NCI-H2227 (cell line): ENCODE measurements at regions not wholly inside any gene's neighbourhood (a gene's known extent, or its start where the extent isn't known, plus 50 kb on each side); places are given as distances from the start of the nearest gene placed in this dataset.
"Not testable (repeated sequence)": the region's sequence is repeated elsewhere in the genome, so short reads cannot be mapped to it uniquely, and the experiment has no call there.

Experiments used
- DNase-seq: peaks from one replicate; lab custom pipeline; 2025; ENCODE audit not compliant: unreplicated experiment; lab: John Stamatoyannopoulos, UW

DNA sequence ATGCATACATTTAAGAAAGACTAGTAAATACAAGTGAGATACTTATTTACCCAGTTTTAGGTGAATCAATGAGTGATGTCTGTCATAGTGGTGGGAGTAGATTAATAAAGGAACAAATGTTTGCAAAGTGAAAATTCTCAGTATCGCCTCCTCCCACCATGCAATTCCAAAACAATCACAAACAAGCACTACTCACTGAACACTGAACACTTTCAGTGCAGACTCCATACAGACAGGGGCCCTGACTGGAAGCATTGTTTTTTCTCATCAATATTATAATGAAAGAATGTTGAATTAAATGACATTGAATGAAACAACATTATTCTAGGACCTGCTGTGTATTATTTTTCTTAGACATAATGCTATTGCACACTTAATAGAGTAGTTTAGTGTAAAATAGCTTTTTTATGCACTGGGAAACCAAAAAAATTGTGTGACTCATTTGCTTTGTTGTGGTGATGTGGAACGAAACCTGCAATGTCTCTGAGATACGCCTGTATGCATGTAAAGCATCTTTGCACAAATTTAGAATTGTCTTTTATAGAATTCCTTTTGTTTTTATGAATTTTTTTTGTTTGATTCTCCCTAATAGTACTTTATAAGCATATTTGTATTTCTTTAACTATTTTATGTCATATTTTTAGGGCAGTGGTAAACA is 317.5 kb downstream of the UTRN start:
- DNase-seq = no peak

DNA sequence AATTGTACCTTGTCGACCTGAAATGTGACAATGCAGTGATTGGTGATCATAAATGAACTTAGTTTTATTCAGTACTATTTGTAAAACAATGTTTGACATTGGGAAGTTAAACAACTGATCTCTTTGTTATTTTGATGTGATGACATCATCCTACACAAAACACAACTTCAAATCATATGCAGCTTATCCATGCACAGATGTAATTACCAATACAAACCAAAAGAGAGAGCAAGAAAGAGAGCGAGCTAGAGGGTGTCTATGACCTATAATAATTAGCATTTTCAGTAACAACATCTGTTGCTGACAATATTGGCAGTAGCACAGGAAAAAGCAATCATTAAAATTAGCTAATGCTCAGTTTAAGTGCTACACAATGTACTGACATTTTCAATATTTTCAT is 320.9 kb downstream of the UTRN start:
- no peak for DNase-seq

DNA sequence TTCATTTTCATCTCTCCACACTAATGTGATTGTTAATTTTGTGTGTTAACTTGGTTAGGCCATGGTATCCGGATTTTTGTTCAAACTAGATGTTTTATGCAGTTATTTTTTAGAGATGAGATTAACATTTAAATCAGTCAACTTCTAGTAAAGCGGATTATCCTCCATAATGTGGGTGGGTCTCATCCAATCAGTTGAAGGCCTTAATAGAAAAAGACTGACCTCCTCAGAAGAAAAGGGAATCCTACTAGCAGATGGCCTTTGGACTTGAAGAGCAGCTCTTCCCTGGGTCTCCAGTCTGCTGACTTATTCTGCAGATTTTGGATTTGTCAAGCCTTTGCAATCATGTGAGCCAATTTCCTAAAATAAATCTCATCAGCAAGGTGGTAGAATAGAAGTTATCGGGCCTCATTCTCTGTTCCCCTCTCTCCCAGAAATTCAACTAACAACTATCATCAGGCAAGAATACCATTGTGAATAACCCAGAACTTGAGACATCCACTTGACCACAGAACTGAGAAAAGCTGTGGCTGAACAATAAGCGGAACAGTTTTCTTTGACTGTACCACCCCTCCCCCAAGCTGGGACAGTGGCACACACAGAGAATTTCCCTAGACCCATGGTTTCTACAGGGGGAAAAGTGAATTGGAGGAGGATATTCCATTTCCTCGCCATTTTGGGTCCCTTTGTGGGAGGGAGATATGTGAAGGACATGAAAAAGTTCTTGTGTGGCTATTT is 323.0 kb downstream of the UTRN start:
- no peak for DNase-seq

DNA sequence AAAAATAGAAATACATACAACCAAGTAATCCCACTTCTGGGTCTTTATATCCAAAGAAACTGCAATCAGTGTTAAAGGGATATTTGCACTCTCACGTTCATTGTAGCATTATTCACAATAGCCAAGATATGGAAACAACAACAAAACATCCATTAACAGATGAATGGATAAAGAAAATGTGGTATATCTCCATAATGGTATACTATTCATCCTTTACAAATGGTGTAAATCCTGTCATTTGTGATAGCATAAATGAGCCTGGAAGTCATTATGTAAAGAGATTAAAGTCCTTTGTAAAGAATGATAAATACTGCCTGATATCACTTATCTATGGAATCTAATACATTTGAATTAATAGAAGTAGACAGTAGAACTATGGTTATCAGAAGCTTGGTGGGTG is 327.7 kb downstream of the UTRN start:
- no peak for DNase-seq

DNA sequence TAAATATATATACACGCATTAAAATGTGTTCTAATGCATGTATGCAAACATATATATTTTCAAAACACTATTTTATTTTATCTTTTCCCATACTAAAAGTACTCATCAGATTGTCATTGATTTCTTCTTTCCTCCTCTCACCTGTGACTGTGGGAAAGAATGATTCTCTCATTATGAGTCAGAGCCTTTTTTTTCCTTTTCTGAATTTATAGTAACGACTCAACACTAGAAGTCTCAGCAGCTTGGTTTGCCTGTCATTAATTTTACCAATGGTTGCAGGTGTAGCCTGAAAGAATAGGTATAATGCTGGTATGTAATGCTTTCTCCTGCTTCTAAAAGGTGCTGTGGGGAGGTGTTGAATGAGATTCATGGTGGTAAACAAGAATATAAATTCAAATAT is 328.7 kb downstream of the UTRN start:
- no peak for DNase-seq

DNA sequence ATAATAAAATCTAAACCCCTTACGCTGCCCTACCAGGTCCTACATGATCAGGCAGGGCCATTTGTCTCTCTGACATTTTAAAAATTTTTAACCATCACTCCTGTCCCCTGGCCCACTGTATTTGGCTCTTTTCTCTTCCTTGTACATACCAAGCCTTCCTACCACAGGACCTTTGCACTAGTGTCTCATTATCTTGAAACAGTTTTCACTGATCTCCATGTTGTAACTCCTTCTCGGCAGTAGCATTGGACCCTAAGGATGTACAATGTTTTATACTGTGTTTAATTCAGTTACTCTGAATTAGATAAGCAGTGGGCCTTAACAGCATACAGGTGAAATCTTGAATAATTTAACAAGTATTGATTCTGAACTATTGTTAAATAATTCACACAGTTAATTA is 330.7 kb downstream of the UTRN start:
- no peak for DNase-seq

DNA sequence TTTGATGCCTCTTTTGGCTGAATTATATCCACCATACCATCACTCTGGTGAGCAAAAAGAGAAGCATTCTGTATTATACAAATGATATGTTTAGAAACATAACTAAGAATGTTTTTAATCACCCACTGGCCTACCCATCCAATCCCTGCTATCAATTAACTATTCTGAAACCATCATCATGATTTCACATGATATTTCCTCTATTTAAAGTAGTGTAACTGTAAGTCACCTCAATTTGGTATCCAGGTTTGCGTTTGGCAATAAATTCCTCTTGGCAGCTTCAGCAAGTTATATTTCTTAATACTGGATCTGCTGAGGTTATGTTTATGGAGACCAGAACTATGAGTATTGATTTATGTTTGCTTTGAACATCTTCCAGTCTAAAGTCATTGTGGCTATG is 332.1 kb downstream of the UTRN start:
- no peak for DNase-seq

DNA sequence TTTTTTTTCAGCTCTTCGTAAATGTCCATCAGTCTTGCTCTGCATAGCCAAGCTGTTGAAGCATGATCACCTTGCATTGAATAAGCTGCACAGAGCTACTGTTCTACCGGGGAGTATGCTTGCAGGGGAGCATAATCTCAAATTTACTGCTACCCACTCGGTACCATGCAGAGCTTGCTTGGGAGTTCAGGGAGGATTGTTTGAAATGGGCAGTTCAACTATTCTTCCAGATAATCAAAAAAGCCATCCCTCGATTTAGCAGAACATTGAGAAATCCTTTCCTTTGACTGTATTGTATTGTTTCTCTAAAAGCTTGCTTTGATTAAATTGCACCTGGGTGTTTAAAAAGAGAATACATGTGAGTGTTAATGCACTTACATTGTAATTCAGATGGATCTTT is 332.6 kb downstream of the UTRN start:
- DNase-seq = peak; percentile 6

DNA sequence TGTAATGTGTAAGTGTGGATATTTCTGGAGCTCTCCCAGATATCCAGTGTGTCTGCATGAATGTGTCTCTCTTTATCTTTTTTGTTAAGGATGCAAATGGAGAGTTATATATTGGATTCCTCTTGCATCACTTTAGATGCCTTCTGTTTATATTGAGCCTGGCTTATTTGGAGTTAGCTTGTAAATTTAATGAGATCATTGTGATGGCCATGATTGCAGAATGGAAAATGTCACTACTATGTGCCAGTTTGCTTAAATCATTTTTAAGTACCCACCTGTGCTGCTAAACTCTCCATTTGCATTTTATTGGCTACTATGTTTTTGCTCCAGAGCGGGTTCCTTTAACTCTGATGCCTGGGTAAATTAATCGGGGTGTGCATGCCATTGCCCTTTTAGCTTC is 334.8 kb downstream of the UTRN start:
- DNase-seq = no peak

DNA sequence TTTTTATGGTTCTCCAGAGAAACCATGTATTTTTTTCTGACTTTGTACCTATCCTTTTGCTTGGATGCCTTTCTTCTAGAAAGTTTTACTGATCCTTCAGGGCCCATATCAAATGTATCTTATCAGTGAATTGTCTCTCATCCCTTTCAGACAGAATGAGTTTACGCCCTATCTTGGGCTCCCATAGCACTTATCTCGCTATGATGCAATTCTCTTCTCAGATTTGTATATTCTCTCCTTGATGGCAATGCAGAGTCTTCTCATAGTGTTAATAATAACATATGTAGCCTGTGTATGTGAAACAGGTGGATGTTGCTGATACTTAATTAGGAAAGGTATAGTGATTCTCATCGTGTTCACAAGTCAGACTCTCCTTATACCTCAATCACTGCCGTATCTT is 336.2 kb downstream of the UTRN start:
- no peak for DNase-seq

DNA sequence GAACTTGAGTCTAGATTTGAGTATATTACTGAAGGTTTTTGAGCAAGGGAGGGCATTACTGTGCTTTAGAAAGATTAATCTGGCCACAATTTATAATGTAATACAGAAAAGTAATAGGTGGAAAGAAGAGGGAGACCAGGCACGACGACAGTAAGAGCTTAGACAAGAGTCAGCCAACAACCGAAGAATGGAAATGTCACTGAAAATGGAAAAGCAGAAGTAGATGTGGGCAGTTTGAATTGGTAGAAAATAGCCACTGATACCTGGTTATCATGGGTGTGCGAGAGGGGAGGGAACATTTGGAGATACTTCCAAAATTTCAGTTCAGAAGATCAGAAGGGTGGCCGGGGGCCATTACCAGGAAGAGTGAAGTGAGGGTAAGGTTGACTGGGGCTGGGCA is 339.1 kb downstream of the UTRN start:
- no peak for DNase-seq

DNA sequence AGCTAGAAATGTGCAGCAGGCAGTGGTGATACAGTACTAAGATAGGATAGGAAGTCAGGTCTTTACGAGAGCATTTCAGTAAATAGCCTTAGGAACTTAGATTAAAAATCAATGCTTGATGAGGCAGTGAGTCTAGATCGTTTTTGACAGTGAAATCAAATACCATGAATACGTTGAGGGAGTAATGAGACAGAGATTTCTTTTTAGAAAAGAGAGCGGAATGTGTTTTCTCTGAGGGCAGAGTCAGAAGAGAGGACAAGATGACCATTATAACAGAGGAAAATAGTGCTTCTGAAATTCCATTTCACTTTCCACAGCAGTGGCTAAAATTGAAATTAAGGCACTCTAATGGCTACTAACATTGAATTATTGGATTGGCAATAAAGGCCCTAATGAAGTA is 339.6 kb downstream of the UTRN start:
- no peak for DNase-seq

DNA sequence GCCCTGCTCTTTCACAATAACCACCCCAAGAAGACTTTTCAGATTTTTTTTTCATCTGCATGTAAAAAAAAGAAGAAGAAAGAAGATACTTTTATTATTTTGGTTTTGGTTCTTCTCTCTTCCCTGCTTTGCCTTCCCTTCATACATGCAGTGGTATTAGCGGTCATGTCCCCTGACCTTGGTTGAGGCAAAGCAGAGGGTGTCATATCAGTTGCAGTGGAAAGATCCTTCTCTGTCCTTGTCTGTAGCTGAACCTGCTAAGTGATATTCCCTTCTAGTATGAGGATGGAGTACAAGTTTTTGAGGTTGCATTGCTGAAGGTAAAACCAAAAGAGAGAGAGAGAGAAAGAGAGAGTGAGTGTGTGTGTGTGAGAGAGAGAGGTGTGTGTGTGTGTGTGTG is 345.7 kb downstream of the UTRN start:
- DNase-seq = no peak

DNA sequence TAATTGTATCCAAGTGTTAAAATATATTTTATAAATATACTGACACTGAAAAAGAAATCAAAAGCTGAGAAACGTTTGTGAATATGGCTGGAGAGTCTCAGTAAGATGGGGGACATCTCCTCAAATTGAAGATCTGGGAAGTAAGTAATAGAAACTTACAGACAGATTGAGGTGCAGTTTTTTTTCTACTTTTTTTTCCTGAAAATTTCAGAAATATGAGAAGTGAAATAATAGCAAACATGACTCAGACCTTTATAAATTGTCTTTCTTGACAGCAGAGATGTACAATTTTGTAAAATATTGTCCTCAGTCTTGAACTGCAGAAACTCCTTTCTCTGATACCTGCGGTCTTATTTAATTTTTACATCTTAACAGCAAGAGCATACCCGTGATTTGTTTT is 347.1 kb downstream of the UTRN start:
- DNase-seq = no peak

DNA sequence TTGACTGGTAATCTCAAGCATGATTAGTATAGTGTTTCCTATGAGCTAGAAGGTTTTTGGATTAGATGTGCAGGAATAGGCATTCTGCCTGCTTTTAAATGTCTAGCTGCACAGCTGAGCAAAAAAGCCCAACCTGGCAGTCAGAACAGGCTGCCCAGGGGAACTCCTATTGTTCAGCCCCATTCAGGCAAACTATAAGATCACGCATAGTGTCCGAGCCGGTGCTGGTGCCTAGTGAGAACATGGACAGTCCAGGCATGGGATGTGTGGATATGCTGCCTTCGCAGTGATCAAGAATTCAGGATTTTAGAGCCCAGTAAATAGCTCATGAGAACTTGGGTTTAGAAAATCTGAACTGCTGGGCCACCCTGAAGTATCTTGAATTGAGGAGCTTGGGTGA is 348.8 kb downstream of the UTRN start:
- no peak for DNase-seq

DNA sequence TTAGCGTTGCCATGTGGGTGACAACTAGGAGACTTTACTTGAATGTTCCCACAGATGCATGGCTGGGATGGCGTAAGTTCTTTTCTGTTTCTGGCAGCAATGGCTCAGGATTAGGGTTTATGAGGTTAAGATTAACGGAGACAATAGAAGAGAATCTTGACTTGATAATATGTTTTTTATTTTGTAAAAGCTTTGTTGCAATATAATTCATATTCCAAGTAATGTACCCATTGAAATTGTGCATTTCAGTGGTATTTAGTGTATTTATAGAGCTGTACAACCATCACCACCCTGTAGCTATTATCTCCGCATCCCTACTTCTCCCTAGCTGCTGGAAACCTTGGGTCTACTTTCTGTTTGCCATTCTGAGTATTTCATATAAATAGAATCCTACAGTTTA is 349.2 kb downstream of the UTRN start:
- DNase-seq = no peak

DNA sequence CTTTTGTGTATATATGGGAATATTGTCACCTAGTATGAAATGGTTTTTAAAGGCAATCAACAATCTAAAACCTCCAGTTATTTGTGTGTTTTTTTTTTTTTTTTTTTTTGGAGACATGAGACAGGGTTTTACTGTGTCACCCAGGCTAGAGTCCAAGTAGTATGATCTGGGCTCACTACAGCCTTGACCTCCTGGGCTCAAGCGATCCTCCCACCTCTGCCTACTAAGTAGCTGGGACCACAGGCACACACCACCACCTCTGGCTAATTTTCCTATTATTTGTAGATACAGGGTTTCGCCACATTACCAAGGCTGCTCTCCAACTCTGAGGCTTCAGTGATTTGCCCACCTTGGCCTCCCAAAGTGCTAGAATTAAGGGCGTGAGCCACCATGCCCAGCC is 349.9 kb downstream of the UTRN start:
- DNase-seq = no peak

DNA sequence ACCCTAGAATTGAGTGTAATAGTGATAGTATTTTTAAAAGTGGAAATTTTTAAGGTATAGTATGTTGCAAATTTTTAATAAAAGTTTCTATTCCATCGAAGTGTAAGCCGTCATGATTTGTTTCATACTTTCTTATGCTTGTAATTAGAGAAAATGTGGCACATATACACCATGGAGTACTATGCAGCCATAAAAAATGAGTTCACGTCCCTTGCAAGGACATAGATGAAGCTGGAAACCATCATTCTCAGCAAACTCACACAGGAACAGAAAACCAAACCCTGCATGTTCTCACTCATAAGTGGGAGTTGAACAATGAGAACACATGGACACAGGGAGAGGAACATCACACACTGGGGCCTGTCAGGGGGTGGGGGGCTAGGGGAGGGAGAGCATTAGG is 350.9 kb downstream of the UTRN start:
- not testable (repeated sequence) for DNase-seq

DNA sequence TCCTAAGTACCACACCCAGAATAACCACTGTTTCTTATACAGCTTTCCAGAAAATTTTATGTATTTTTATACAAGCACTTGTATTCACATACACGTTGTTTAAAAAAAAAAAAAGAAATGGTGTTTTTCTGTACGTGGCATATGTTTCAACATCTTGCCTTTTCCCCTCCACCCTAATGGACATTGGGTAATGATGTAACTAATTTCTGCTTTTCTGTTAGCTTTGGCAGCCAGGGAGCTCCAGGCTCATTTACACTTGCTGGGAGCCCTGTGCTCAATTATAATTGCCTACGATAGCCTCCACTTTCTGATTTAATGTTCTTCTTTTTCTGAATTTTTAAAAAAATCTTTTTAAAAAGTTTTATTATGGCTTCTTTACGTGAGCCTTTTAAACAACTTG is 352.4 kb downstream of the UTRN start:
- DNase-seq = no peak

DNA sequence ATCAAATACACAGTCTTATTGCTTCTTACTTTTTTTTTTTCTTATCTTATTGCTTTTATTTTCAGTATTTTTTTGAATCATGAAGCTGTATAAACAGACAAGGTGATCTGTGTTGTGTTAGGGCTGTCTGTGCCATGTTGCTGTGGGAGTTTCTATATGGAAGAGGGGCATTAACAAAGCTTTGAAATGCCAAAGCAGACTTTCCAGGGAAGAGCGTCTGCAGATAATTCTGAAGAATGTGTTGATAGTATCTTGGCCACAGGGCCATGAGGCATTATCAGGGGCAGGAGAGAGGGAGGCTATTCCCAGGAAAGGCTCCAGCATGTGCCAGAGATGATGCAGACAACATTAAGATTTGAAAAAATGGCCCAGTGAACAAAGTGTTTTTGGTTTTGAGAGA is 354.5 kb downstream of the UTRN start:
- DNase-seq = no peak

DNA sequence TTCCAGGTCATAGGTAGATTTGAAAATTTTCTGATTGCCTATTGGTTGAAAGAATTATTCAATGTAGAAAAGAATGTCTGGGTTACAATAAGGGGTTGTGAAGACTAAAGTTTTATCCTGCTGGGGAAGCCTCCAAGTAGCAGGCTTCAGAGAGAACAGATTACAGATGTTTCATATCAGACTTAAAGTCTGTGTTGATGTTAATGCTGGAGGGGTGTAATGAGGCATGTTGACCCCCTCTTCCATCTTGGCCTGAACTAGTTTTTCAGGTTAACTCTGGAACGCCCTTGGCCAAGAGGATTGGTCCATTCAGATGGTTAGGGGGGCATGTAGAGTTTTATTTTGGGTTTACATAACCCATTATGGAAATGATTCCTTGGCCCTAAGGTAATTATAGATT is 356.2 kb downstream of the UTRN start:
- no peak for DNase-seq

DNA sequence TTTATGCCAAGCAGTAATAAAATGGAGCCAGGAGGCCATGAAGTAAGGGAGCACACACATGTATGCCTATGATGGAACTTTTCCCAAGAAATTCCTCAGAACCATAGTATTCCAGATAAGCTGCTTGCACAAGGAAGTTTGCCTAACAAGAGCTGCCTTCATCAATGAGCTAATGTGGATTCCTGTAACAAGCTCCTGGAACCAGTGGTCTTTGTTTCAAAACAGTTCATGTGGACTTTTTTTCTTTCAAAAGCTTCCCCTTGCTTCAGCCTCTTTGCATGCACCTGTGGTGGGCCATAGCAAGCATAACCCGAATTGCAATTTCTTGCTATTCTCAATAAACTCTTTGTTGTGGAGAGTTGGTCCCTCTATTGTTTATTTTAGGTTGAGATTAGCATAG is 359.6 kb downstream of the UTRN start:
- DNase-seq = no peak
